Stomach (tissue), 8 donors: ENCODE measurements at regions not wholly inside any gene's neighbourhood (a gene's known extent, or its start where the extent isn't known, plus 50 kb on each side); places are given as distances from the start of the nearest gene placed in this dataset.

Experiments used
- DNase-seq, 2 donors: peaks; one replicate each; pipeline versions ENCODE4 v3.0.0 to v3.0.0-alpha.2; 2013 to 2019
- H3K27ac ChIP-seq, 5 donors: fragments of 200-600 bp in 4 of 5; sonication (generic) in 4 of 5; one replicate each; pipeline ENCODE4 v1.5.1; 2013 to 2019; ENCODE audit warnings: mild to moderate bottlenecking in 1 of 5, moderate library complexity in 1 of 5
- H3K27me3 ChIP-seq, 3 donors: fragments of 200-600 bp; sonication (generic); one replicate each; pipeline ENCODE4 v1.5.1; 2017 to 2019; ENCODE audit warnings: mixed run types in 1 of 3
- H3K36me3 ChIP-seq, 4 donors: fragments of 200-600 bp; sonication (generic); 1 replicate in 3 of 4; 2 replicates in 1 of 4; pipeline ENCODE4 v1.5.1; 2016 to 2019
- H3K4me1 ChIP-seq, 4 donors: fragments of 200-600 bp; sonication (generic); one replicate each; pipeline ENCODE4 v1.5.1; 2016 to 2019
- H3K4me3 ChIP-seq, 4 donors: fragments of 200-600 bp; sonication (generic) in 3 of 4; one replicate each; pipeline ENCODE4 v1.5.1; 2016 to 2019; ENCODE audit warnings: mild to moderate bottlenecking in 1 of 4
- H3K9me3 ChIP-seq, 4 donors: fragments of 200-600 bp; sonication (generic); one replicate each; pipeline ENCODE4 v1.5.1; 2016 to 2019
- CTCF ChIP-seq, 7 experiments: fragments of 450-650 bp in 4 of 7; fragments of 200-600 bp in 3 of 7; sonication (generic) in 3 of 7; IDR thresholded peaks; one replicate each; pipeline ENCODE4 v1.5.1; 2016 to 2019; ENCODE audit warnings: antibody characterized with exemption in 7 of 7, control low read depth in 2 of 7, mild to moderate bottlenecking in 1 of 7
- EP300 ChIP-seq: sonication (generic); formaldehyde crosslinking; IDR thresholded peaks from one replicate; pipeline ENCODE4 v1.6.1; 2017; ENCODE audit warnings: antibody characterized with exemption
- POLR2A ChIP-seq, 4 donors: fragments of 450-650 bp; IDR thresholded peaks; one replicate each; pipeline ENCODE4 v1.6.1; 2016; ENCODE audit warnings: antibody characterized with exemption in 4 of 4, control low read depth in 2 of 4, mild to moderate bottlenecking in 1 of 4, moderate library complexity in 1 of 4
- POLR2AphosphoS5 ChIP-seq, 3 donors: sonication (generic); formaldehyde crosslinking; IDR thresholded peaks; one replicate each; pipeline ENCODE4 v1.6.1; 2016; ENCODE audit warnings: antibody characterized with exemption in 3 of 3
- WGBS, 5 donors: extraction: QIAGEN DNeasy Blood & Tissue Kit in 3 of 5; methylation state at CpG; one replicate each; pipeline versions ENCODE4 v1.1.5 to v1.1.7; 2013 to 2018; 5-methylcytosine and 5-hydroxymethylcytosine counted together
- intact Hi-C: fragments of 100-400 bp; cut with DNase I; formaldehyde crosslinking; loops from one replicate; pipeline ENCODE4 v1.15.1; 2023; ENCODE audit warnings: low total_unique reads
- donor health status: healthy with polysubstance abuse.
- donor health status: Bipolar disorder and iron deficiency.
- donor health status: healthy.

- H3K9me3 ChIP-seq, result peaks cover 0 to 4% (median 0%) of the 10 kb centered on the region in 4 donors
Measured at GRCh38 chr10:4519658-4520402, 306.2 kb upstream of the AKR1E2 start.

GRCh38 chr10:4517746-4518145 is 308.3 kb upstream of the AKR1E2 start:
- Histone ChIP-seq H3K36me3 (no peaks in the 10 kb centered on the region), H3K27me3 (no peaks in the 10 kb centered on the region), H3K9me3 (peaks cover 0 to 4% (median 0%) of the 10 kb centered on the region in 4 donors), H3K4me3 (no peak overlapping the region), H3K27ac (no peak overlapping the region), H3K4me1 (peaks cover 0 to 3% (median 0%) of the 10 kb centered on the region in 4 donors)
- DNase-seq, result no peak
- 90 to 100% (median 98%) methylated on average over 1 of the region's 1 CpG for WGBS, 5 donors
- TF ChIP-seq EP300 (no peak), CTCF (IDR thresholded peaks at IDR 0.05) (no peak), POLR2AphosphoS5 (IDR thresholded peaks at IDR 0.05) (no peak), POLR2A (IDR thresholded peaks at IDR 0.05) (no peak)
- intact Hi-C loops, result no loop called here

More at GRCh38 chr10:4519658-4520402, 306.2 kb upstream of the AKR1E2 start:
- 71 to 95% (median 91%) methylated on average over 3 of the region's 3 CpGs for WGBS, 5 donors
- no peaks in the 10 kb centered on the region for H3K4me1 ChIP-seq
- TF ChIP-seq POLR2A (IDR thresholded peaks at IDR 0.05) (no peak), CTCF (IDR thresholded peaks at IDR 0.05) (no peak), POLR2AphosphoS5 (IDR thresholded peaks at IDR 0.05) (no peak), EP300 (no peak)
- H3K27ac ChIP-seq, result no peak overlapping the region
- intact Hi-C loops, result no loop called here
- no peaks in the 10 kb centered on the region for H3K27me3 ChIP-seq
- peak in 1 of 2 donors; percentile 34 for DNase-seq
- H3K36me3 ChIP-seq, result no peaks in the 10 kb centered on the region
- H3K4me3 ChIP-seq, result no peak overlapping the region

GRCh38 chr10:4515721-4516120 is 310.3 kb upstream of the AKR1E2 start:
- Histone ChIP-seq H3K36me3 (no peaks in the 10 kb centered on the region), H3K27me3 (no peaks in the 10 kb centered on the region), H3K9me3 (peaks cover 0 to 4% (median 0%) of the 10 kb centered on the region in 4 donors), H3K4me1 (peaks cover 0 to 6% (median 0%) of the 10 kb centered on the region in 4 donors), H3K4me3 (no peak overlapping the region), H3K27ac (no peak overlapping the region)
- TF ChIP-seq CTCF (IDR thresholded peaks at IDR 0.05), result no peak
- no peak for TF ChIP-seq POLR2A (IDR thresholded peaks at IDR 0.05)
- no peak for TF ChIP-seq EP300
- TF ChIP-seq POLR2AphosphoS5 (IDR thresholded peaks at IDR 0.05), result no peak
- 86 to 93% (median 88%) methylated on average over 5 of the region's 5 CpGs for WGBS, 5 donors
- intact Hi-C loops, result no loop called here
- no peak for DNase-seq

GRCh38 chr10:4514445-4515108 is 311.4 kb upstream of the AKR1E2 start:
- peak overlapping the region in 4 of 5 donors; percentile 39 to 62 (median 56) for H3K27ac ChIP-seq
- peak in 1 of 2 donors; percentile 45 for DNase-seq
- H3K36me3 ChIP-seq, result no peaks in the 10 kb centered on the region
- TF ChIP-seq POLR2AphosphoS5 (IDR thresholded peaks at IDR 0.05) (peak in 1 of 3 donors; percentile 8), EP300 (no peak), POLR2A (IDR thresholded peaks at IDR 0.05) (no peak)
- no peak overlapping the region for H3K4me3 ChIP-seq
- peaks cover 0 to 4% (median 0%) of the 10 kb centered on the region in 4 donors for H3K9me3 ChIP-seq
- WGBS, 5 donors, result 71 to 84% (median 77%) methylated on average over 19 of the region's 19 CpGs
- H3K27me3 ChIP-seq, result no peaks in the 10 kb centered on the region
- H3K4me1 ChIP-seq, result peaks cover 0 to 6% (median 0%) of the 10 kb centered on the region in 4 donors
- intact Hi-C loops, result no loop called here
